H1 (cell line): ENCODE measurements at regions not wholly inside any gene's neighbourhood (a gene's known extent, or its start where the extent isn't known, plus 50 kb on each side); places are given as distances from the start of the nearest gene placed in this dataset.

Experiments
- CTCF ChIA-PET: fragments of 300-600 bp; sonication (Branson Sonifier 250); formaldehyde crosslinking; loops from one replicate; lab custom pipeline; 2021; ENCODE audit not compliant: partially characterized antibody; lab: Charles Lee
- POLR2A ChIA-PET: fragments of 300-600 bp; sonication (Branson Sonifier 250); formaldehyde crosslinking; loops from one replicate; lab custom pipeline; 2021; ENCODE audit warnings: inconsistent platforms; ENCODE audit not compliant: partially characterized antibody; lab: Charles Lee
- DNase-seq, 2 experiments: peaks; one replicate each; pipeline versions ENCODE4 v3.0.0 to v3.0.0-alpha.2; 2010 to 2022; ENCODE audit warnings: low spot score in 2 of 2, low read depth in 1 of 2, mixed read lengths in 1 of 2
- FAIRE-seq: peaks from 2 replicates; lab custom pipeline; 2011; peaks lifted over from hg19 to GRCh38; lab: Jason Lieb, UNC
- H2AFZ ChIP-seq: 2 replicates; pipeline ENCODE4 v1.8.1; 2012; ENCODE audit warnings: low read length, inconsistent platforms
- H2AK5ac ChIP-seq: 2 replicates; pipeline ENCODE4 v1.6.1; 2013; ENCODE audit warnings: low read depth, low read length
- H2BK120ac ChIP-seq: replicated peaks from 2 replicates; pipeline ENCODE3; 2013; ENCODE audit warnings: low read depth, low read length, inconsistent platforms
- H2BK12ac ChIP-seq: 2 replicates; pipeline ENCODE4 v1.6.1; 2013; ENCODE audit warnings: low read depth, low read length
- H2BK15ac ChIP-seq: 2 replicates; pipeline ENCODE4 v1.6.1; 2013; ENCODE audit warnings: low read length
- H2BK20ac ChIP-seq: 2 replicates; pipeline ENCODE4 v1.6.1; 2013; ENCODE audit warnings: low read length
- H2BK5ac ChIP-seq: 2 replicates; pipeline ENCODE4 v1.6.1; 2013; ENCODE audit warnings: low read depth, low read length
- H3K14ac ChIP-seq: 2 replicates; pipeline ENCODE4 v1.6.1; 2013; ENCODE audit warnings: inconsistent platforms; ENCODE audit not compliant: insufficient read length
- H3K18ac ChIP-seq: 2 replicates; pipeline ENCODE4 v1.6.1; 2013; ENCODE audit warnings: low read length; ENCODE audit errors: extremely low read depth
- H3K23ac ChIP-seq: 2 replicates; pipeline ENCODE4 v1.6.1; 2013; ENCODE audit warnings: inconsistent platforms; ENCODE audit not compliant: insufficient read length
- H3K23me2 ChIP-seq: 2 replicates; pipeline ENCODE4 v1.6.1; 2013; ENCODE audit warnings: low read depth, low read length
- H3K27ac ChIP-seq: 2 replicates; pipeline ENCODE4 v1.6.1; 2011; ENCODE audit warnings: low read depth, low read length, inconsistent platforms
- H3K27me3 ChIP-seq, 4 experiments: replicated peaks in 1 of 4; 1 replicate in 1 of 4; 2 replicates in 3 of 4; pipeline versions ENCODE4 v1.6.1 to v1.8.1; 2011 to 2013; ENCODE audit warnings: low read length in 3 of 4, mild to moderate bottlenecking in 3 of 4, inconsistent platforms in 2 of 4, mixed read lengths in 2 of 4, moderate library complexity in 1 of 4; ENCODE audit not compliant: control insufficient read depth in 3 of 4, insufficient read depth in 3 of 4; ENCODE audit errors: extremely low read depth in 1 of 4
- H3K36me3 ChIP-seq, 4 experiments: 2 replicates each; pipeline versions ENCODE4 v1.6.1 to v1.8.1; 2011 to 2013; ENCODE audit warnings: mild to moderate bottlenecking in 4 of 4, low read length in 3 of 4, moderate library complexity in 2 of 4, control low read depth in 1 of 4, inconsistent platforms in 1 of 4; ENCODE audit not compliant: insufficient read depth in 4 of 4, control insufficient read depth in 2 of 4
- H3K4ac ChIP-seq: replicated peaks from 2 replicates; pipeline ENCODE3; 2013; ENCODE audit warnings: low read length, low read depth, mixed read lengths, inconsistent platforms; ENCODE audit not compliant: insufficient read length
- H3K4me1 ChIP-seq, 4 experiments: replicated peaks in 1 of 4; 1 replicate in 1 of 4; 2 replicates in 3 of 4; pipeline versions ENCODE4 v1.6.1 to v1.8.1; 2011 to 2013; ENCODE audit warnings: low read length in 3 of 4, inconsistent platforms in 2 of 4, mixed read lengths in 1 of 4; ENCODE audit not compliant: insufficient read depth in 4 of 4, control insufficient read depth in 3 of 4
- H3K4me2 ChIP-seq, 2 experiments: 2 replicates each; pipeline versions ENCODE4 v1.6.1 to v1.8.1; 2011 to 2013; ENCODE audit warnings: low read depth in 2 of 2, low read length in 2 of 2, control low read depth in 1 of 2, inconsistent platforms in 1 of 2, mild to moderate bottlenecking in 1 of 2; ENCODE audit not compliant: insufficient read depth in 1 of 2
- H3K4me3 ChIP-seq, 4 experiments: fragments of 200-600, 300-600 bp in 1 of 4; sonication (generic), shearing (Covaris generic), sonication (Bioruptor Twin) in 1 of 4; 2 replicates each; pipeline versions ENCODE4 v1.5.1 to v1.8.1; 2011 to 2016; ENCODE audit warnings: low read length in 4 of 4, low read depth in 3 of 4, control low read depth in 2 of 4, inconsistent platforms in 2 of 4, mild to moderate bottlenecking in 2 of 4, mixed read lengths in 1 of 4, moderate library complexity in 1 of 4; ENCODE audit not compliant: insufficient read depth in 2 of 4; ENCODE audit errors: extremely low read depth in 1 of 4
- H3K56ac ChIP-seq: replicated peaks from 2 replicates; pipeline ENCODE3; 2013; ENCODE audit warnings: low read depth, mild to moderate bottlenecking, mixed read lengths, low read length, inconsistent platforms; ENCODE audit not compliant: insufficient read length
- H3K79me1 ChIP-seq: 2 replicates; pipeline ENCODE4 v1.6.1; 2013; ENCODE audit warnings: low read depth, low read length, control low read depth
- H3K79me2 ChIP-seq, 2 experiments: 2 replicates each; pipeline versions ENCODE4 v1.6.1 to v1.8.1; 2012 to 2013; ENCODE audit warnings: low read length in 2 of 2, mild to moderate bottlenecking in 2 of 2, inconsistent platforms in 1 of 2; ENCODE audit not compliant: insufficient read depth in 2 of 2, control insufficient read depth in 1 of 2
- H3K9ac ChIP-seq, 4 experiments: replicated peaks in 1 of 4; 1 replicate in 1 of 4; 2 replicates in 3 of 4; pipeline versions ENCODE4 v1.6.1 to v1.8.1; 2011 to 2013; ENCODE audit warnings: low read depth in 3 of 4, low read length in 3 of 4, control low read depth in 2 of 4, mild to moderate bottlenecking in 2 of 4, moderate library complexity in 2 of 4, inconsistent platforms in 1 of 4; ENCODE audit errors: extremely low read depth in 1 of 4
- H3K9me3 ChIP-seq, 2 experiments: 2 replicates each; pipeline versions ENCODE4 v1.6.1 to v1.8.1; 2012 to 2013; ENCODE audit warnings: mild to moderate bottlenecking in 2 of 2, moderate library complexity in 2 of 2, control low read depth in 1 of 2, inconsistent platforms in 1 of 2, low read depth in 1 of 2, low read length in 1 of 2, mixed read lengths in 1 of 2; ENCODE audit not compliant: insufficient read depth in 2 of 2
- H4K20me1 ChIP-seq, 2 experiments: replicated peaks in 1 of 2; 2 replicates each; pipeline versions ENCODE3 to v1.8.1; 2011 to 2013; ENCODE audit warnings: inconsistent platforms in 2 of 2, low read length in 2 of 2, mild to moderate bottlenecking in 1 of 2; ENCODE audit not compliant: insufficient read depth in 2 of 2, control insufficient read depth in 1 of 2
- H4K5ac ChIP-seq: 2 replicates; pipeline ENCODE4 v1.6.1; 2013; ENCODE audit warnings: low read length, low read depth, mixed read lengths, inconsistent platforms; ENCODE audit not compliant: insufficient read length
- H4K8ac ChIP-seq: 2 replicates; pipeline ENCODE4 v1.8.0; 2013; ENCODE audit warnings: mild to moderate bottlenecking, moderate library complexity, low read length, inconsistent platforms; ENCODE audit not compliant: insufficient read depth; ENCODE audit errors: extremely low read depth
- H4K91ac ChIP-seq: replicated peaks from 2 replicates; pipeline ENCODE3; 2013; ENCODE audit warnings: low read length, mixed read lengths, inconsistent platforms; ENCODE audit not compliant: insufficient read length
- USF2 ChIP-seq: IDR thresholded peaks from 2 replicates; pipeline ENCODE4 v1.6.1; 2011; ENCODE audit warnings: low read length, improper control_type of control experiment
- WGBS, 2 experiments: shearing (Covaris generic) in 1 of 2; methylation state at CpG; one replicate each; pipeline versions ENCODE4 v1.1.6 to v1.1.7; 2013 to 2015; ENCODE audit warnings: low lambda C conversion rate in 2 of 2, mixed read lengths in 2 of 2, inconsistent platforms in 1 of 2, low coverage in 1 of 2, missing lambda C conversion rate in 1 of 2; ENCODE audit not compliant: insufficient replicate concordance in 2 of 2, insufficient coverage in 1 of 2, insufficient read length in 1 of 2; ENCODE audit errors: extremely low coverage in 1 of 2, missing lambda C conversion rate in 1 of 2; 5-methylcytosine and 5-hydroxymethylcytosine counted together

GRCh38 chr17:33526717-33527116 lies 233.6 kb upstream of the ASIC2 start:
- FAIRE-seq: no peak

More at GRCh38 chr17:33526717-33527116, 233.6 kb upstream of the ASIC2 start:
- WGBS, 2 experiments: 93% methylated on average over 5 of the region's 5 CpGs; no CpG with 5 or more reads in 1 of the 2 experiments
- no peak overlapping the region for H2AFZ ChIP-seq
- H3K79me2 ChIP-seq: no peaks in the 10 kb centered on the region
- H3K56ac ChIP-seq: no peak overlapping the region
- H4K5ac ChIP-seq: no peak overlapping the region
- no peak for TF ChIP-seq USF2
- no peak overlapping the region for H3K14ac ChIP-seq
- H3K4ac ChIP-seq: no peak overlapping the region
- no peak overlapping the region for H2BK120ac ChIP-seq
- H3K4me1 ChIP-seq: peaks cover 0 to 3% (median 0%) of the 10 kb centered on the region in 4 experiments; a peak in 1 of 7 replicates
- no peak overlapping the region for H3K23ac ChIP-seq
- H2AK5ac ChIP-seq: no peak overlapping the region
- H2BK12ac ChIP-seq: no peak overlapping the region
- H3K27me3 ChIP-seq: no peaks in the 10 kb centered on the region; a peak in 1 of 7 replicates
- no peaks in the 10 kb centered on the region for H4K20me1 ChIP-seq
- no peak overlapping the region for H3K4me2 ChIP-seq
- H3K4me3 ChIP-seq: no peak overlapping the region
- no peaks in the 10 kb centered on the region; the same call in 1 of the 2 replicates for H3K23me2 ChIP-seq
- H3K18ac ChIP-seq: no peak overlapping the region
- H3K9ac ChIP-seq: no peak overlapping the region
- H3K79me1 ChIP-seq: no peaks in the 10 kb centered on the region
- H2BK15ac ChIP-seq: no peak overlapping the region
- ChIA-PET CTCF (interaction anchor here (0.6 to 1.2 kb wide), 5 partner anchors 13 to 1326 kb away, joined by 3 to 4 read pairs (median 3); no protein-coding TSS in a partner anchor), POLR2A (no interaction called here)
- no peak for DNase-seq
- H3K9me3 ChIP-seq: peaks cover 4 to 9% of the 10 kb centered on the region in 2 experiments; a peak in 2 of 4 replicates
- no peaks in the 10 kb centered on the region for H3K36me3 ChIP-seq
- H2BK5ac ChIP-seq: no peak overlapping the region
- no peak overlapping the region for H2BK20ac ChIP-seq
- no peak overlapping the region for H4K8ac ChIP-seq
- H4K91ac ChIP-seq: no peak overlapping the region
- H3K27ac ChIP-seq: no peak overlapping the region
